ENCODE measurements at regions not wholly inside any gene's neighbourhood (a gene's known extent, or its start where the extent isn't known, plus 50 kb on each side); places are given as distances from the start of the nearest gene placed in this dataset.

DNA sequence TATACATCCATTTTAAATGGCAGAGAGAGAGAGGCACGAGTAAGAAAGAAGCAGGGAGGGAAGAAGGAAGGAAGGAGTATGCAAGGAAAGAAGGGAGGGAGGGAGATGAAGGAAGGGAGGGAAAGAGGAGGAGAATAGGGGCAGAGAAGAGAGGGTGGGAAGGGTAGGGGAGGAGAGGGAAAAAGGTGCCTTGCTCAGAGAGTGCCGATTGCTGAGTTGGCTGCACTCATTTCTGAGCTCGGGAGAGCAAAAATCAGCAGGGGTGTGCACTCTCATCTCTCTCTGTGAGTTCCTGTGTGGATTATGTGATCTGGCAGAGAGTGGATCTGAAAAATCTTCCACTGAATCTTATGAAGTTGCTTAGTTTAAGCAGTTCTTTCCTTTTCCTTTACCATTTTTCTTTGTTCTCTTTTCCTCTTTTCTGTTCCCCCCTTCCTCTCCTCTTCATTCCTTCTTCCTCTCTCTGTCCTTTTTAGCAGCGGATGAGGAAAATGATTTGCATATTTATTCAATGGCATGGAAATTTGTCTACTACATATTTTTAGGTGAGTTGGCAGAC is 108.7 kb downstream of the PERP start:
- no peak for TF ChIP-seq POLR2A (IDR thresholded peaks at IDR 0.05)
- no peak for TF ChIP-seq CTCF (IDR thresholded peaks at IDR 0.05)
